SK-N-MC (cell line): ENCODE measurements at regions not wholly inside any gene's neighbourhood (a gene's known extent, or its start where the extent isn't known, plus 50 kb on each side); places are given as distances from the start of the nearest gene placed in this dataset.
A peak's percentile ranks its signal among the peaks of the same experiment; 100 is the strongest.

Experiments used
- DNase-seq: peaks from one replicate; pipeline ENCODE4 v3.0.0-alpha.2; 2011; ENCODE audit warnings: low read depth, low spot score
- H3K27ac ChIP-seq: fragments of 200-600 bp; sonication (generic); 2 replicates; pipeline ENCODE4 v1.5.1; 2016; ENCODE audit warnings: mixed run types
- H3K36me3 ChIP-seq: fragments of 200-600 bp; sonication (generic); 2 replicates; pipeline ENCODE4 v1.6.1; 2017; ENCODE audit warnings: antibody characterized with exemption, low read length, mixed read lengths; ENCODE audit not compliant: insufficient read depth
- H3K4me3 ChIP-seq: fragments of 200-600 bp; sonication (generic); 2 replicates; pipeline ENCODE4 v1.5.1; 2016
- H3K9ac ChIP-seq: fragments of 200-600 bp; sonication (generic); 2 replicates; pipeline ENCODE4 v1.8.0; 2017; ENCODE audit warnings: mixed run types, mixed read lengths; ENCODE audit not compliant: insufficient read length
- H3K9me3 ChIP-seq: fragments of 200-600 bp; sonication (generic); 2 replicates; pipeline ENCODE4 v1.6.1; 2017; ENCODE audit warnings: low read depth, mild to moderate bottlenecking, antibody characterized with exemption, low read length, moderate library complexity, mixed read lengths
- EZH2 ChIP-seq: fragments of 200-600 bp; sonication (generic); IDR thresholded peaks from one replicate; pipeline ENCODE4 v1.6.1; 2017; ENCODE audit warnings: antibody characterized with exemption
- FOXP2 ChIP-seq: optimal IDR thresholded peaks from 2 replicates; pipeline ENCODE3; 2011; ENCODE audit warnings: mild to moderate bottlenecking, moderate library complexity; ENCODE audit not compliant: insufficient read depth; ENCODE audit errors: extremely low read length, control extremely low read depth
- POLR2AphosphoS5 ChIP-seq: IDR thresholded peaks from 2 replicates; pipeline ENCODE4 v1.6.1; 2012; ENCODE audit warnings: mild to moderate bottlenecking, low read depth, low read length, borderline replicate concordance

- Histone ChIP-seq H3K9me3 (no peaks in the 10 kb centered on the region), H3K27ac (no peak overlapping the region), H3K4me3 (no peak overlapping the region), H3K36me3 (no peaks in the 10 kb centered on the region), H3K9ac (no peak overlapping the region)
- TF ChIP-seq FOXP2 = no peak
- no peak for TF ChIP-seq EZH2
- no peak for TF ChIP-seq POLR2AphosphoS5
- no peak for DNase-seq
Measured at GRCh38 chrX:34381241-34381640, 249.1 kb upstream of the FAM47A start.

GRCh38 chrX:34379891-34380290 lies 247.8 kb upstream of the FAM47A start:
- Histone ChIP-seq H3K27ac (no peak overlapping the region), H3K9me3 (no peaks in the 10 kb centered on the region), H3K4me3 (no peak overlapping the region), H3K36me3 (no peaks in the 10 kb centered on the region), H3K9ac (no peak overlapping the region)
- DNase-seq = no peak
- TF ChIP-seq POLR2AphosphoS5 (no peak), EZH2 (no peak), FOXP2 (no peak)

DNA sequence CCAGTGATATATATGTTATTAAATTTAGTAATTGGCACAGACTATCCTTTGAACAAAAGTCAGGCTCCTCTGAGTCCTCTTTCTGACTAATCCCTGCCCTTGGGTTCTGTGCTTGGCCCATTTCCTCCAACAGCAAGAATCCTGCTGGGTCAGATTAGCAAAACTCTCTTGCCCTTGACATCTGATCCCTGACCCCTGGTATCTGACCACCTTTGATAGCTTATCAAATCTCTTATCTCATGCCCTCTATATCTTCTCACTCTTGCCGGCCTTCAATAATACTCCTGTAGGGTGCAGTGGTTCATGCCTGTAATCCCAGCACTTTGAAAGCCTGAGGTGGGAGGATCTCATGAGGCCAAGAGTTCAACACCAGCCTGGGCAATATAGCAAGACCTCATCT lies 245.5 kb upstream of the FAM47A start:
- Histone ChIP-seq H3K9ac (no peak overlapping the region), H3K27ac (no peak overlapping the region), H3K4me3 (no peak overlapping the region), H3K36me3 (no peaks in the 10 kb centered on the region), H3K9me3 (no peaks in the 10 kb centered on the region)
- DNase-seq = no peak
- TF ChIP-seq POLR2AphosphoS5 (no peak), EZH2 (no peak), FOXP2 (no peak)

DNA sequence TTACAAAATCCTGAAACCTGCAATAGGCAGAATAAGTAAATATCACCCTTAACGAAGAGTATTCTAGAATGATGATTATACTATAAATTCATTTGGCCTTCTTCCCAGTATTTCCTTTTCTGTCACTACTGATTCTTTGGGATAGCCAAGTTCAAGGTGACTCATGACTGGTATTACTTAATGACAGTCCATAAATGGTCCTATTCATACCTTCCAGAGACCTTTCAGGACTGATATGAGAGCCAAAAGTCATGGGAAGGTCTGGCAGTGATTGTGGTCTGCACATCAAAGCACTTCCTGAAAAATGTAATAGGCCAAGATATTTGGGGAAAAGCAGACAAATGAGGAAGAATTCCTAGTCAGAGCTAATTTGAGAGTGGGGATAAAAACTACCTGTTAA lies 239.6 kb upstream of the FAM47A start:
- TF ChIP-seq FOXP2 (no peak), POLR2AphosphoS5 (no peak), EZH2 (no peak)
- H3K9ac ChIP-seq = no peak overlapping the region
- no peak for DNase-seq
- H3K9me3 ChIP-seq = no peaks in the 10 kb centered on the region
- no peak overlapping the region for H3K4me3 ChIP-seq
- no peak overlapping the region for H3K27ac ChIP-seq
- H3K36me3 ChIP-seq = no peaks in the 10 kb centered on the region

GRCh38 chrX:34365471-34365870 lies 233.4 kb upstream of the FAM47A start:
- Histone ChIP-seq H3K9ac (peak overlapping the region; percentile 32), H3K27ac (no peak overlapping the region), H3K4me3 (peak overlapping the region; percentile 43; the same call in 1 of the 2 replicates), H3K9me3 (no peaks in the 10 kb centered on the region), H3K36me3 (no peaks in the 10 kb centered on the region)
- no peak for TF ChIP-seq POLR2AphosphoS5
- TF ChIP-seq EZH2 = no peak
- TF ChIP-seq FOXP2 = no peak
- DNase-seq = peak; percentile 51

- no peak overlapping the region for H3K9ac ChIP-seq
- no peak overlapping the region for H3K4me3 ChIP-seq
- no peak for DNase-seq
- no peak for TF ChIP-seq POLR2AphosphoS5
- TF ChIP-seq EZH2 = no peak
- TF ChIP-seq FOXP2 = no peak
- H3K9me3 ChIP-seq = no peaks in the 10 kb centered on the region
- no peaks in the 10 kb centered on the region for H3K36me3 ChIP-seq
- no peak overlapping the region for H3K27ac ChIP-seq
Measured at GRCh38 chrX:34350561-34351335, 218.6 kb upstream of the FAM47A start.

DNA sequence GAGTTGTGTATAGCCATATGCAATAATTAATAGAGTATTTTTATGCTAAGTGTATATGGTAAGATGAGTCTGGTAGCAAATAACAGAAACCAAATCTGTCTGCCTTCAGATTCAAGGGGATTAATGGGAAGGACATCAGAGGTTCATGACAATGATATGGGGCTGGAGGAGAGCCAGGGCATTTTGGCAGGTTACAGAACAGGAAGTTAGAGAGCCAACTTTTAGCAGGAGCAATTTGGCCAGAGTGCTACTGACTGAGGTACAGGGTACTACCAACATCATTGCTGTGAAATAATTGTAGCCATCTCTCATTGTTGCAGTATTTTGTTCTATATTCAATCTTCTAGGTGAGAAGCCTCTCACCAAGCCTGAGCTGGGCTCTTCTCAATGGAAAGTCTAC lies 210.9 kb upstream of the FAM47A start:
- TF ChIP-seq EZH2 = no peak
- Histone ChIP-seq H3K9me3 (no peaks in the 10 kb centered on the region), H3K27ac (no peak overlapping the region), H3K9ac (no peak overlapping the region), H3K36me3 (no peaks in the 10 kb centered on the region), H3K4me3 (no peak overlapping the region)
- no peak for DNase-seq

DNA sequence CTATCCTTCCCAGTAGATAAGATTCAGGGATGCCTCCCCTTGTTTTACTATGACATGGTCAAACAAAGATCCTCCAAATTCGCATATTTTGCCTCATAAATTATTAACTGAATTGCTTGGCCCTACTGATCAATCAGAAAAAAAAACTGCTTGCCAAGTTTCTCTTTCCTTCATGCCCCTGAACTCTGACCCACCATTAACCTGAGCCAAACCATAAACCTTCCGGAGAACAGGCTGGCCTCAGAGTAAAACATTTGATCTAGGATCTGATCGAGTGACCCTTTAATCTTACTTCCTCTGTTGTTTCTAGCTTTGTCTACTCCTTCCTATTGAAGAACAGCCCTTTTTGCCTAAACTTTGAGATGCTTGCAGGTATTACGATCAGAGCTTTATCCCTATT lies 209.7 kb upstream of the FAM47A start:
- TF ChIP-seq FOXP2 = no peak
- H3K9me3 ChIP-seq = no peaks in the 10 kb centered on the region

GRCh38 chrX:34341258-34341657 lies 209.1 kb upstream of the FAM47A start:
- DNase-seq = no peak
- no peak for TF ChIP-seq EZH2
- no peak for TF ChIP-seq POLR2AphosphoS5
- no peak for TF ChIP-seq FOXP2
- H3K9ac ChIP-seq = no peak overlapping the region
- H3K27ac ChIP-seq = no peak overlapping the region
- no peaks in the 10 kb centered on the region for H3K9me3 ChIP-seq
- no peak overlapping the region for H3K4me3 ChIP-seq
- H3K36me3 ChIP-seq = no peaks in the 10 kb centered on the region

More for the DNA sequence above, 209.7 kb upstream of the FAM47A start:
- H3K4me3 ChIP-seq = no peak overlapping the region
- H3K27ac ChIP-seq = no peak overlapping the region
- no peaks in the 10 kb centered on the region for H3K36me3 ChIP-seq
- no peak overlapping the region for H3K9ac ChIP-seq
- DNase-seq = no peak
